ENCODE measurements at regions not wholly inside any gene's neighbourhood (a gene's known extent, or its start where the extent isn't known, plus 50 kb on each side); places are given as distances from the start of the nearest gene placed in this dataset.

- H3K9me3 Mint-ChIP-seq = peaks cover 4% of the 10 kb centered on the region
- H3K36me3 Mint-ChIP-seq (ENCODE audit: low read depth) = no peaks in the 10 kb centered on the region
- DNase-seq = no peak
- intact Hi-C loops (cut with micrococcal nuclease) = loop anchor here (10.0 kb wide), 1 partner anchor 445 kb away; no protein-coding TSS in a partner anchor
- peaks cover 2% of the 10 kb centered on the region for H3K27me3 Mint-ChIP-seq
- H3K4me3 Mint-ChIP-seq = no peak overlapping the region
- H3K27ac Mint-ChIP-seq = no peak overlapping the region
- peaks cover 26% of the 10 kb centered on the region for H3K4me1 Mint-ChIP-seq
Measured at GRCh38 chr10:8319704-8320103, 265.2 kb downstream of the GATA3 start.

- Mint-ChIP-seq H3K27me3 (peaks cover 2% of the 10 kb centered on the region), H3K4me3 (no peak overlapping the region), H3K36me3 (ENCODE audit: low read depth) (no peaks in the 10 kb centered on the region), H3K4me1 (peaks cover 30% of the 10 kb centered on the region), H3K9me3 (peaks cover 4% of the 10 kb centered on the region), H3K27ac (no peak overlapping the region)
- DNase-seq = no peak
- intact Hi-C loops (cut with micrococcal nuclease) = loop anchor here (10.0 kb wide), 1 partner anchor 447 kb away; no protein-coding TSS in a partner anchor
Measured at GRCh38 chr10:8321990-8322389, 267.5 kb downstream of the GATA3 start.

- Mint-ChIP-seq H3K36me3 (ENCODE audit: low read depth) (no peaks in the 10 kb centered on the region), H3K4me3 (no peak overlapping the region), H3K27me3 (peaks cover 2% of the 10 kb centered on the region), H3K9me3 (peaks cover 4% of the 10 kb centered on the region), H3K4me1 (peaks cover 32% of the 10 kb centered on the region), H3K27ac (no peak overlapping the region)
- DNase-seq = no peak
- intact Hi-C loops (cut with micrococcal nuclease) = loop anchor here (10.0 kb wide), 1 partner anchor 449 kb away; no protein-coding TSS in a partner anchor
Measured at GRCh38 chr10:8323428-8324054, 269.1 kb downstream of the GATA3 start.

GRCh38 chr10:8325024-8325980, 270.8 kb downstream of the GATA3 start:
- DNase-seq = no peak
- Mint-ChIP-seq H3K4me3 (peak overlapping the region; percentile 10), H3K27me3 (peaks cover 2% of the 10 kb centered on the region), H3K27ac (peak overlapping the region; percentile 88), H3K4me1 (peaks cover 42% of the 10 kb centered on the region), H3K9me3 (no peaks in the 10 kb centered on the region), H3K36me3 (ENCODE audit: low read depth) (no peaks in the 10 kb centered on the region)
- intact Hi-C loops (cut with micrococcal nuclease) = loop anchor here (1.0 to 10.0 kb wide), 10 partner anchors 10 to 451 kb away; partner anchors contain the start of gene GATA3

GRCh38 chr10:8326396-8327139, 272.1 kb downstream of the GATA3 start:
- Mint-ChIP-seq H3K27ac (peak overlapping the region; percentile 61), H3K4me1 (peaks cover 54% of the 10 kb centered on the region), H3K9me3 (no peaks in the 10 kb centered on the region), H3K27me3 (peaks cover 2% of the 10 kb centered on the region), H3K36me3 (ENCODE audit: low read depth) (no peaks in the 10 kb centered on the region), H3K4me3 (no peak overlapping the region)
- no peak for DNase-seq
- intact Hi-C loops (cut with micrococcal nuclease) = loop anchor here (10.0 kb wide), 1 partner anchor 452 kb away; no protein-coding TSS in a partner anchor

GRCh38 chr10:8327140-8327423, 272.6 kb downstream of the GATA3 start:
- no peaks in the 10 kb centered on the region for H3K36me3 Mint-ChIP-seq (ENCODE audit: low read depth)
- intact Hi-C loops (cut with micrococcal nuclease) = loop anchor here (10.0 kb wide), 1 partner anchor 452 kb away; no protein-coding TSS in a partner anchor
- no peak for DNase-seq
- no peak overlapping the region for H3K27ac Mint-ChIP-seq
- H3K4me1 Mint-ChIP-seq = peaks cover 57% of the 10 kb centered on the region
- peaks cover 2% of the 10 kb centered on the region for H3K27me3 Mint-ChIP-seq
- no peaks in the 10 kb centered on the region for H3K9me3 Mint-ChIP-seq
- no peak overlapping the region for H3K4me3 Mint-ChIP-seq

GRCh38 chr10:8331387-8331786, 276.9 kb downstream of the GATA3 start:
- intact Hi-C loops (cut with micrococcal nuclease) = loop anchor here (10.0 kb wide), 1 partner anchor 243 kb away; no protein-coding TSS in a partner anchor
- DNase-seq = peak; percentile 74
- Mint-ChIP-seq H3K27ac (peak overlapping the region; percentile 81), H3K36me3 (ENCODE audit: low read depth) (no peaks in the 10 kb centered on the region), H3K27me3 (no peaks in the 10 kb centered on the region), H3K4me3 (peak overlapping the region; percentile 76), H3K4me1 (peaks cover 44% of the 10 kb centered on the region), H3K9me3 (no peaks in the 10 kb centered on the region)

- no peaks in the 10 kb centered on the region for H3K9me3 Mint-ChIP-seq
- intact Hi-C loops (cut with micrococcal nuclease) = loop anchor here (1.0 to 10.0 kb wide), 3 partner anchors 20 to 243 kb away; no protein-coding TSS in a partner anchor
- DNase-seq = peak; percentile 95
- H3K36me3 Mint-ChIP-seq (ENCODE audit: low read depth) = no peaks in the 10 kb centered on the region
- H3K4me3 Mint-ChIP-seq = peak overlapping the region; percentile 76
- H3K27ac Mint-ChIP-seq = peak overlapping the region; percentile 81
- no peaks in the 10 kb centered on the region for H3K27me3 Mint-ChIP-seq
- H3K4me1 Mint-ChIP-seq = peaks cover 42% of the 10 kb centered on the region
Measured at GRCh38 chr10:8331896-8332729, 277.6 kb downstream of the GATA3 start.

GRCh38 chr10:8332730-8333111, 278.2 kb downstream of the GATA3 start:
- Mint-ChIP-seq H3K36me3 (ENCODE audit: low read depth) (no peaks in the 10 kb centered on the region), H3K27ac (peak overlapping the region; percentile 81), H3K4me1 (peaks cover 42% of the 10 kb centered on the region), H3K9me3 (no peaks in the 10 kb centered on the region), H3K4me3 (peak overlapping the region; percentile 76), H3K27me3 (no peaks in the 10 kb centered on the region)
- DNase-seq = no peak
- intact Hi-C loops (cut with micrococcal nuclease) = loop anchor here (1.0 to 10.0 kb wide), 3 partner anchors 20 to 242 kb away; no protein-coding TSS in a partner anchor

- no peak overlapping the region for H3K4me3 Mint-ChIP-seq
- peaks cover 1% of the 10 kb centered on the region for H3K36me3 Mint-ChIP-seq (ENCODE audit: low read depth)
- peaks cover 39% of the 10 kb centered on the region for H3K4me1 Mint-ChIP-seq
- intact Hi-C loops (cut with micrococcal nuclease) = loop anchor here (10.0 kb wide), 1 partner anchor 240 kb away; no protein-coding TSS in a partner anchor
- no peaks in the 10 kb centered on the region for H3K27me3 Mint-ChIP-seq
- H3K9me3 Mint-ChIP-seq = no peaks in the 10 kb centered on the region
- no peak overlapping the region for H3K27ac Mint-ChIP-seq
- no peak for DNase-seq
Measured at GRCh38 chr10:8334631-8335030, 280.1 kb downstream of the GATA3 start.

GRCh38 chr10:8336629-8337331, 282.3 kb downstream of the GATA3 start:
- H3K4me1 Mint-ChIP-seq = peaks cover 25% of the 10 kb centered on the region
- peaks cover 17% of the 10 kb centered on the region for H3K9me3 Mint-ChIP-seq
- H3K4me3 Mint-ChIP-seq = no peak overlapping the region
- no peak for DNase-seq
- H3K27me3 Mint-ChIP-seq = peaks cover 8% of the 10 kb centered on the region
- H3K36me3 Mint-ChIP-seq (ENCODE audit: low read depth) = peaks cover 7% of the 10 kb centered on the region
- H3K27ac Mint-ChIP-seq = no peak overlapping the region
- intact Hi-C loops (cut with micrococcal nuclease) = loop anchor here (10.0 kb wide), 1 partner anchor 238 kb away; no protein-coding TSS in a partner anchor

GRCh38 chr10:8337332-8337651, 282.8 kb downstream of the GATA3 start:
- no peak overlapping the region for H3K4me3 Mint-ChIP-seq
- intact Hi-C loops (cut with micrococcal nuclease) = loop anchor here (10.0 kb wide), 1 partner anchor 238 kb away; no protein-coding TSS in a partner anchor
- H3K27me3 Mint-ChIP-seq = peaks cover 9% of the 10 kb centered on the region
- peaks cover 7% of the 10 kb centered on the region for H3K36me3 Mint-ChIP-seq (ENCODE audit: low read depth)
- peaks cover 21% of the 10 kb centered on the region for H3K4me1 Mint-ChIP-seq
- H3K27ac Mint-ChIP-seq = peak overlapping the region; percentile 16
- no peak for DNase-seq
- peaks cover 17% of the 10 kb centered on the region for H3K9me3 Mint-ChIP-seq

Data from activated CD4-positive, alpha-beta T cell treated with anti-CD3 and anti-CD28 coated beads, Interleukin-2, amount 10 ng/mL, durations not matched to agents 24 days and 14 days (primary cell).